ENCODE measurements at regions not wholly inside any gene's neighbourhood (a gene's known extent, or its start where the extent isn't known, plus 50 kb on each side); places are given as distances from the start of the nearest gene placed in this dataset.

DNA sequence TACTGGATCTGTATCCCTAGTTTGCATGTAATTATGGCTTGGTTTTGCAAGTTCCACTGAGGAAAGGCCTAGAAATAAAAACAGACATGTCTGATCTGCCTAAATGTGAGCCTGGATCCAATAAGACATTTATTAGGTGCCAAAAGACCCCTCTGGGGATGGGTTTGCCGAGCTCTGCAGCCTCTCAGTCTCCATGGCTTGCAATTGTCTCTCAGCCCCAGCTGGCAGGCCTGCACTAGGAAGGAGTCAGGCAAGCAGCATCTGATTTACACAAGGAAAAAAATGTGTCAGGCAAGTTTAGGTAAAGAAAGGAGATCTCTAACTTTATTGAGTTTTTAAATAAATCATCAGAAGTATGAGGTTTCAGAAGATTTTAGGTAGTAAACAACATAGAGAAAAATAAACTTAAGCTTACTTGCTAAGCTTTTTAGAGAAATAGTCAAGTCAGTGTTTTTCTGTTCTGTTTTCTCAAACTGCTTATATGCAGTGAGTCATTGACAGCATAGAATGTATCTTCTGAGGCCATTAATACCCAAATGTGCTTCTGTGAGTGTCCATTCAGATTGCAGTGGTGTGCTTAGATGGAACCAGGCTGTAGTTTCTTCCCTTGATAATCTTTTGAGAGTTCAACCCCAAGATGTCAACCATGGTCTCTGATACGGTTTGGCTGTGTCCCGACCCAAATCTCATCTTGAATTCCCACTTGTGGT is 121.0 kb downstream of the FHL5 start:
- no peak overlapping the region for H3K9ac ChIP-seq (ENCODE audit: low read depth, low read length)
- H3K4me3 ChIP-seq (ENCODE audit: low read depth in 1 of 2, low read length in 2 of 2) = no peak overlapping the region
- H2AFZ ChIP-seq (ENCODE audit: low read depth, low read length) = no peak overlapping the region
- H3K9me3 ChIP-seq (ENCODE audit: insufficient read depth, low read length, severe bottlenecking) = no peaks in the 10 kb centered on the region
- H3K27ac ChIP-seq (ENCODE audit: low read length) = no peak overlapping the region
- no peaks in the 10 kb centered on the region for H3K27me3 ChIP-seq (ENCODE audit: insufficient read depth, low read length, poor library complexity)
- no peak for TF ChIP-seq EZH2 (IDR thresholded peaks at IDR 0.05; ENCODE audit: borderline replicate concordance, low read depth, low read length, severe bottlenecking)
- TF ChIP-seq, protein P1, sequence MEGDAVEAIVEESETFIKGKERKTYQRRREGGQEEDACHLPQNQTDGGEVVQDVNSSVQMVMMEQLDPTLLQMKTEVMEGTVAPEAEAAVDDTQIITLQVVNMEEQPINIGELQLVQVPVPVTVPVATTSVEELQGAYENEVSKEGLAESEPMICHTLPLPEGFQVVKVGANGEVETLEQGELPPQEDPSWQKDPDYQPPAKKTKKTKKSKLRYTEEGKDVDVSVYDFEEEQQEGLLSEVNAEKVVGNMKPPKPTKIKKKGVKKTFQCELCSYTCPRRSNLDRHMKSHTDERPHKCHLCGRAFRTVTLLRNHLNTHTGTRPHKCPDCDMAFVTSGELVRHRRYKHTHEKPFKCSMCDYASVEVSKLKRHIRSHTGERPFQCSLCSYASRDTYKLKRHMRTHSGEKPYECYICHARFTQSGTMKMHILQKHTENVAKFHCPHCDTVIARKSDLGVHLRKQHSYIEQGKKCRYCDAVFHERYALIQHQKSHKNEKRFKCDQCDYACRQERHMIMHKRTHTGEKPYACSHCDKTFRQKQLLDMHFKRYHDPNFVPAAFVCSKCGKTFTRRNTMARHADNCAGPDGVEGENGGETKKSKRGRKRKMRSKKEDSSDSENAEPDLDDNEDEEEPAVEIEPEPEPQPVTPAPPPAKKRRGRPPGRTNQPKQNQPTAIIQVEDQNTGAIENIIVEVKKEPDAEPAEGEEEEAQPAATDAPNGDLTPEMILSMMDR (IDR thresholded peaks at IDR 0.05; ENCODE audit: borderline replicate concordance, extremely low read depth, low read length, poor library complexity, severe bottlenecking) = no peak
- no peaks in the 10 kb centered on the region for H3K36me3 ChIP-seq (ENCODE audit: insufficient read depth, low read length)
- H4K20me1 ChIP-seq (ENCODE audit: insufficient read depth, low read length) = no peaks in the 10 kb centered on the region
- H3K4me1 ChIP-seq (ENCODE audit: insufficient read depth, low read length) = no peaks in the 10 kb centered on the region
- H3K4me2 ChIP-seq (ENCODE audit: insufficient read depth, low read length) = no peak overlapping the region
- ATAC-seq (ENCODE audit: insufficient read depth, low read depth) = no peak
- H3K79me2 ChIP-seq (ENCODE audit: insufficient read depth, low read length) = no peaks in the 10 kb centered on the region
- DNase-seq = no peak

- no peaks in the 10 kb centered on the region for H3K27me3 ChIP-seq (ENCODE audit: insufficient read depth, low read length, poor library complexity)
- no peaks in the 10 kb centered on the region for H3K79me2 ChIP-seq (ENCODE audit: insufficient read depth, low read length)
- H3K4me2 ChIP-seq (ENCODE audit: insufficient read depth, low read length) = no peak overlapping the region
- H3K27ac ChIP-seq (ENCODE audit: low read length) = no peak overlapping the region
- H2AFZ ChIP-seq (ENCODE audit: low read depth, low read length) = no peak overlapping the region
- H3K9ac ChIP-seq (ENCODE audit: low read depth, low read length) = no peak overlapping the region
- TF ChIP-seq EZH2 (IDR thresholded peaks at IDR 0.05; ENCODE audit: borderline replicate concordance, low read depth, low read length, severe bottlenecking) = no peak
- TF ChIP-seq, protein P1 (IDR thresholded peaks at IDR 0.05; ENCODE audit: borderline replicate concordance, extremely low read depth, low read length, poor library complexity, severe bottlenecking) = no peak
- no peaks in the 10 kb centered on the region for H4K20me1 ChIP-seq (ENCODE audit: insufficient read depth, low read length)
- ATAC-seq (ENCODE audit: insufficient read depth, low read depth) (no peak), DNase-seq (no peak)
- H3K4me1 ChIP-seq (ENCODE audit: insufficient read depth, low read length) = no peaks in the 10 kb centered on the region
- H3K9me3 ChIP-seq (ENCODE audit: insufficient read depth, low read length, severe bottlenecking) = no peaks in the 10 kb centered on the region
- H3K4me3 ChIP-seq (ENCODE audit: low read depth in 1 of 2, low read length in 2 of 2) = no peak overlapping the region
- H3K36me3 ChIP-seq (ENCODE audit: insufficient read depth, low read length) = no peaks in the 10 kb centered on the region
These were observed 119.1 kb downstream of the FHL5 start for GRCh38 chr6:96682017-96682416.

DNA sequence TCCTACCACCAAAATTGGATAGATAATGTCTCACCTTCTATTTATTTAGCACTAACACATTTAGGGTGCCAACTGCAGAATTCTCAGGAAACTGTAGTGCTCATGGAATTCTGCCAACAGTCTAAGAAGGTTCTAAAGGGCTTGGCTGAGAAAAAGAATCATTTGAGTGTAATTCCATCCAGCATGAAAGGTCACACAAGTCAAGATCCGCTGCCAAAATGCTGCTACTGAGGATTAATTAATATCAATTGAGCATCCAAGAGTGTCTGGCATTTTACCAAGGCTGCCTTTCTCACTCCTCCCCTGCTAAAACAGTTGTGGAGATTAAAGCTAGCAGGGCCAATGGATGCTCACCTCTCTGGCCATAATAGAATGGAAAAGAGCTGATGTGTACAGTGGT is 112.7 kb downstream of the FHL5 start:
- no peak for DNase-seq
- no peak overlapping the region for H3K4me2 ChIP-seq (ENCODE audit: insufficient read depth, low read length)
- no peak overlapping the region for H2AFZ ChIP-seq (ENCODE audit: low read depth, low read length)
- H3K9ac ChIP-seq (ENCODE audit: low read depth, low read length) = no peak overlapping the region
- H3K4me3 ChIP-seq (ENCODE audit: low read depth in 1 of 2, low read length in 2 of 2) = no peak overlapping the region
- H3K27ac ChIP-seq (ENCODE audit: low read length) = no peak overlapping the region
- H3K27me3 ChIP-seq (ENCODE audit: insufficient read depth, low read length, poor library complexity) = no peaks in the 10 kb centered on the region
- no peak for ATAC-seq (ENCODE audit: insufficient read depth, low read depth)
- H3K36me3 ChIP-seq (ENCODE audit: insufficient read depth, low read length) = no peaks in the 10 kb centered on the region
- no peaks in the 10 kb centered on the region for H3K4me1 ChIP-seq (ENCODE audit: insufficient read depth, low read length)
- H3K79me2 ChIP-seq (ENCODE audit: insufficient read depth, low read length) = no peaks in the 10 kb centered on the region
- TF ChIP-seq, protein P1 (IDR thresholded peaks at IDR 0.05; ENCODE audit: borderline replicate concordance, extremely low read depth, low read length, poor library complexity, severe bottlenecking) = no peak
- TF ChIP-seq EZH2 (IDR thresholded peaks at IDR 0.05; ENCODE audit: borderline replicate concordance, low read depth, low read length, severe bottlenecking) = no peak
- no peaks in the 10 kb centered on the region for H3K9me3 ChIP-seq (ENCODE audit: insufficient read depth, low read length, severe bottlenecking)
- H4K20me1 ChIP-seq (ENCODE audit: insufficient read depth, low read length) = no peaks in the 10 kb centered on the region

Measured in DND-41 (cell line).